ENCODE measurements at regions not wholly inside any gene's neighbourhood (a gene's known extent, or its start where the extent isn't known, plus 50 kb on each side); places are given as distances from the start of the nearest gene placed in this dataset.
A peak's percentile ranks its signal among the peaks of the same experiment; 100 is the strongest.

DNA sequence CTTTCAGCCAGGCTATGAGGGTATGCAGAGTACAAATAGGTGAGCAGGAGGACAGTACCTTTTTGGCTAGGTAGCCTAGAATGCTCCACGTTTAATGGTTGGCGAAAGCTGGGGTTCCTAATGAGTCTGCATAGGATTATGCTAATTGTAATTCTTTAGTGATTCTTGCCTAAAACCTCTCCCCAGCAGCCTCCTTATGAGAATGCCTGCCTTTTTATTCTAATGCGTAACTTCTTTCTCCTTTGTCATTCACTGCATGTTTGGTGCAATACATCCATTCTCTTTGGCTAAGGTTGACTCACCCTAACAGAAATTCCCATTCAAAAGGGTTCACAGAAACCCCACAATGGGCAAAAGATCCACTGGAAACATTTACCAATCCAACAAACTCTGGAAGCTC is 752.2 kb downstream of the FSCB start:
- no peak overlapping the region for H3K4ac ChIP-seq (ENCODE audit: low read depth in 1 of 2, low read length in 2 of 2)
- H3K14ac ChIP-seq (ENCODE audit: low read length in 2 of 2) = no peak overlapping the region
- no peaks in the 10 kb centered on the region for H3K4me1 ChIP-seq (ENCODE audit: control insufficient read depth, insufficient read depth, low read depth, low read length)
- DNase-seq = no peak
- no peaks in the 10 kb centered on the region for H3K36me3 ChIP-seq (ENCODE audit: control insufficient read depth in 1 of 2, insufficient read depth in 2 of 2, low read depth in 1 of 2, low read length in 2 of 2)
- no peak overlapping the region for H2BK120ac ChIP-seq (ENCODE audit: low read depth, low read length)
- H4K8ac ChIP-seq (ENCODE audit: low read length) = no peak overlapping the region
- 78% methylated on average over 2 of the region's 3 CpGs for WGBS
- no peak overlapping the region for H3K4me2 ChIP-seq (ENCODE audit: low read length, poor library complexity, severe bottlenecking)
- H3K27me3 ChIP-seq (ENCODE audit: control insufficient read depth in 1 of 2, insufficient read depth in 1 of 2, low read length in 2 of 2) = no peaks in the 10 kb centered on the region
- H3K4me3 ChIP-seq (ENCODE audit: insufficient read depth in 1 of 2, low read depth in 1 of 2, low read length in 2 of 2) = no peak overlapping the region
- H2AK5ac ChIP-seq (ENCODE audit: low read length, severe bottlenecking) = no peak overlapping the region
- H3K27ac ChIP-seq (ENCODE audit: low read length, poor library complexity, severe bottlenecking) = no peak overlapping the region
- H2BK12ac ChIP-seq (ENCODE audit: low read length in 2 of 2) = no peak overlapping the region
- no peak overlapping the region for H2BK5ac ChIP-seq (ENCODE audit: low read depth, low read length, poor library complexity, severe bottlenecking)
- no peak overlapping the region for H3K23ac ChIP-seq (ENCODE audit: low read length in 2 of 2)
- H3K79me1 ChIP-seq (replicated peaks; ENCODE audit: low read length, poor library complexity, severe bottlenecking) = no peaks in the 10 kb centered on the region
- H2BK15ac ChIP-seq (ENCODE audit: low read depth, poor library complexity, severe bottlenecking) = no peak overlapping the region
- H3K18ac ChIP-seq (ENCODE audit: low read depth in 1 of 2, low read length in 2 of 2) = no peak overlapping the region
- H3K9ac ChIP-seq (ENCODE audit: low read length) = no peak overlapping the region
- H3K9me3 ChIP-seq (ENCODE audit: control insufficient read depth, low read length) = no peaks in the 10 kb centered on the region
- H4K91ac ChIP-seq (ENCODE audit: low read length) = no peak overlapping the region
- no peak overlapping the region for H2AFZ ChIP-seq (ENCODE audit: low read depth, low read length)

DNA sequence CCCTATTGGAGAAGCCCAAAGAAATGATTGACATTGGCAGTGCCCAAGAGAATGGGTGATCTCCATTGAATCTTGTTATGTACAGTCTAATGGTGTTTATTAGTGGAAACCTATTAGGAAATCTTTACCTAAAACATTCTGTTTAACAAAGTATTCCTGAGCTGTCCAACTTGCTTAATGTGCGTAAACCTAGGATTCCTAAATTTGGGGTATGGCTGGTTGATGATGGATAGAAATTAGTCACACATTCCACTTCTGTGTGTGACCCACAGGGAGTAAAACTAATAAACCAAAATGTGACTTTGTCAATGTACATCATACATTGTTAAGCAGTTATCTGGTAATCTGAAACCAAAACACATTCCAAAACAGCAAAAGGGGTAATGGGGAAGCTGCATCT is 761.3 kb downstream of the FSCB start:
- Histone ChIP-seq H3K27ac (ENCODE audit: low read length, poor library complexity, severe bottlenecking) (no peak overlapping the region), H3K23ac (ENCODE audit: low read length in 2 of 2) (no peak overlapping the region), H3K4me2 (ENCODE audit: low read length, poor library complexity, severe bottlenecking) (no peak overlapping the region), H3K79me1 (replicated peaks; ENCODE audit: low read length, poor library complexity, severe bottlenecking) (no peaks in the 10 kb centered on the region), H3K4me1 (ENCODE audit: control insufficient read depth, insufficient read depth, low read depth, low read length) (no peaks in the 10 kb centered on the region), H4K8ac (ENCODE audit: low read length) (no peak overlapping the region), H3K27me3 (ENCODE audit: control insufficient read depth in 1 of 2, insufficient read depth in 1 of 2, low read length in 2 of 2) (no peaks in the 10 kb centered on the region), H2BK12ac (ENCODE audit: low read length in 2 of 2) (no peak overlapping the region), H3K18ac (ENCODE audit: low read depth in 1 of 2, low read length in 2 of 2) (no peak overlapping the region), H3K9ac (ENCODE audit: low read length) (no peak overlapping the region), H3K36me3 (ENCODE audit: control insufficient read depth in 1 of 2, insufficient read depth in 2 of 2, low read depth in 1 of 2, low read length in 2 of 2) (no peaks in the 10 kb centered on the region), H3K14ac (ENCODE audit: low read length in 2 of 2) (no peak overlapping the region), H3K4me3 (ENCODE audit: insufficient read depth in 1 of 2, low read depth in 1 of 2, low read length in 2 of 2) (no peak overlapping the region), H2BK120ac (ENCODE audit: low read depth, low read length) (no peak overlapping the region), H2BK15ac (ENCODE audit: low read depth, poor library complexity, severe bottlenecking) (no peak overlapping the region), H2BK5ac (ENCODE audit: low read depth, low read length, poor library complexity, severe bottlenecking) (no peak overlapping the region), H3K4ac (ENCODE audit: low read depth in 1 of 2, low read length in 2 of 2) (no peak overlapping the region), H2AK5ac (ENCODE audit: low read length, severe bottlenecking) (no peak overlapping the region), H2AFZ (ENCODE audit: low read depth, low read length) (no peak overlapping the region), H3K9me3 (ENCODE audit: control insufficient read depth, low read length) (no peaks in the 10 kb centered on the region), H4K91ac (ENCODE audit: low read length) (no peak overlapping the region)
- WGBS = no CpG with 5 or more reads among the region's 1 CpG
- DNase-seq = no peak

DNA sequence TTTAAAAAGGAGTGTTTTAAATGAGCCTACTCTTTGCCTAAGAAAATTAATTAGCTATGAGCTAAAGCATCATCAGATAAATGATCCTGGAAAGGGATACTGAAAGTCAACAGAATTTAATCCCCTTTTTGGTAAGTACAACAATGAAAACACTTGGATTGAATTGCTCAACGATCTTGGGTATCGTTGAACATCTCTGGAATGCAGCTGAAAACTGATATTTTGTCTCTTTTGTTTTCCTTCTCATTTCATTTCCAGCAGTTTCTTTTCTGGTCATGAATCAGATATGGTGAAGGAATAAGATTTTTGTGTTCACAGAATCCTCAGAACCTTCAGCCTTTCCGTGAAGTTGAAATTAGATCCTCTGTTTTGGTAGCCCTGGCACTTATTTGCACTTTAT is 771.2 kb downstream of the FSCB start:
- Histone ChIP-seq H2BK120ac (ENCODE audit: low read depth, low read length) (no peak overlapping the region), H2BK5ac (ENCODE audit: low read depth, low read length, poor library complexity, severe bottlenecking) (no peak overlapping the region), H3K79me1 (replicated peaks; ENCODE audit: low read length, poor library complexity, severe bottlenecking) (no peaks in the 10 kb centered on the region), H3K4ac (ENCODE audit: low read depth in 1 of 2, low read length in 2 of 2) (no peak overlapping the region), H3K9me3 (ENCODE audit: control insufficient read depth, low read length) (no peaks in the 10 kb centered on the region), H3K18ac (ENCODE audit: low read depth in 1 of 2, low read length in 2 of 2) (no peak overlapping the region), H2BK15ac (ENCODE audit: low read depth, poor library complexity, severe bottlenecking) (no peak overlapping the region), H3K9ac (ENCODE audit: low read length) (no peak overlapping the region), H2AFZ (ENCODE audit: low read depth, low read length) (no peak overlapping the region), H4K8ac (ENCODE audit: low read length) (no peak overlapping the region), H3K27ac (ENCODE audit: low read length, poor library complexity, severe bottlenecking) (no peak overlapping the region), H3K23ac (ENCODE audit: low read length in 2 of 2) (no peak overlapping the region), H4K91ac (ENCODE audit: low read length) (no peak overlapping the region), H2BK12ac (ENCODE audit: low read length in 2 of 2) (no peak overlapping the region), H3K27me3 (ENCODE audit: control insufficient read depth in 1 of 2, insufficient read depth in 1 of 2, low read length in 2 of 2) (no peaks in the 10 kb centered on the region), H3K4me1 (ENCODE audit: control insufficient read depth, insufficient read depth, low read depth, low read length) (no peaks in the 10 kb centered on the region), H2AK5ac (ENCODE audit: low read length, severe bottlenecking) (no peak overlapping the region), H3K36me3 (ENCODE audit: control insufficient read depth in 1 of 2, insufficient read depth in 2 of 2, low read depth in 1 of 2, low read length in 2 of 2) (no peaks in the 10 kb centered on the region), H3K14ac (ENCODE audit: low read length in 2 of 2) (no peak overlapping the region), H3K4me2 (ENCODE audit: low read length, poor library complexity, severe bottlenecking) (no peak overlapping the region), H3K4me3 (ENCODE audit: insufficient read depth in 1 of 2, low read depth in 1 of 2, low read length in 2 of 2) (no peak overlapping the region)
- 90% methylated on average over 3 of the region's 3 CpGs for WGBS
- DNase-seq = no peak

DNA sequence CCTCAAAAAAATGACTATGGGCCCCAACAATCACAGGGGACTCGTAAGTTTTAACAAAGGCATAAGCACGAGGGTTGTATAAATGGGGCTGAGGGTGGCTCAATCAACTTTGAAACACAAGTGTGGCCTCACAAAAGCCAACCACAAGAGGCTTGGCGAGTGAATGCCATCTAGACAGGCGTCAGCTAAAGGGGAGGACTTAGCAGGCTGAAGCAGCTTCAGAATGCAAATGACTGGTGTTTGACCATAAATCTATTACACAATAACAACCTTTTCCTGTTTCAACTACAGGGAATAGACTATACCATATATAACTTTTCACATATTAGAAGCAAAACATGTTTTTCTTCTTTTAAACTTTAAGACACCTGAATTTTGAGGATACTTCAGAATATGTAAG is 777.9 kb downstream of the FSCB start:
- Histone ChIP-seq H3K4me1 (ENCODE audit: control insufficient read depth, insufficient read depth, low read depth, low read length) (no peaks in the 10 kb centered on the region), H3K4me3 (ENCODE audit: insufficient read depth in 1 of 2, low read depth in 1 of 2, low read length in 2 of 2) (no peak overlapping the region), H3K27me3 (ENCODE audit: control insufficient read depth in 1 of 2, insufficient read depth in 1 of 2, low read length in 2 of 2) (no peaks in the 10 kb centered on the region), H4K91ac (ENCODE audit: low read length) (no peak overlapping the region), H3K9me3 (ENCODE audit: control insufficient read depth, low read length) (no peaks in the 10 kb centered on the region), H3K23ac (ENCODE audit: low read length in 2 of 2) (no peak overlapping the region), H2AFZ (ENCODE audit: low read depth, low read length) (no peak overlapping the region), H3K4ac (ENCODE audit: low read depth in 1 of 2, low read length in 2 of 2) (no peak overlapping the region), H3K18ac (ENCODE audit: low read depth in 1 of 2, low read length in 2 of 2) (no peak overlapping the region), H2BK5ac (ENCODE audit: low read depth, low read length, poor library complexity, severe bottlenecking) (no peak overlapping the region), H3K14ac (ENCODE audit: low read length in 2 of 2) (no peak overlapping the region), H4K8ac (ENCODE audit: low read length) (no peak overlapping the region), H3K9ac (ENCODE audit: low read length) (no peak overlapping the region), H3K4me2 (ENCODE audit: low read length, poor library complexity, severe bottlenecking) (no peak overlapping the region), H3K27ac (ENCODE audit: low read length, poor library complexity, severe bottlenecking) (no peak overlapping the region), H2BK120ac (ENCODE audit: low read depth, low read length) (no peak overlapping the region), H3K79me1 (replicated peaks; ENCODE audit: low read length, poor library complexity, severe bottlenecking) (no peaks in the 10 kb centered on the region), H2AK5ac (ENCODE audit: low read length, severe bottlenecking) (no peak overlapping the region), H2BK12ac (ENCODE audit: low read length in 2 of 2) (no peak overlapping the region), H3K36me3 (ENCODE audit: control insufficient read depth in 1 of 2, insufficient read depth in 2 of 2, low read depth in 1 of 2, low read length in 2 of 2) (no peaks in the 10 kb centered on the region), H2BK15ac (ENCODE audit: low read depth, poor library complexity, severe bottlenecking) (no peak overlapping the region)
- whole genome bisulfite sequencing = 62% methylated on average over 4 of the region's 4 CpGs
- peak; percentile 43 for DNase-seq

All from mesenchymal stem cell (in vitro differentiated cells and primary cell).